ENCODE measurements at regions not wholly inside any gene's neighbourhood (a gene's known extent, or its start where the extent isn't known, plus 50 kb on each side); places are given as distances from the start of the nearest gene placed in this dataset.

DNA sequence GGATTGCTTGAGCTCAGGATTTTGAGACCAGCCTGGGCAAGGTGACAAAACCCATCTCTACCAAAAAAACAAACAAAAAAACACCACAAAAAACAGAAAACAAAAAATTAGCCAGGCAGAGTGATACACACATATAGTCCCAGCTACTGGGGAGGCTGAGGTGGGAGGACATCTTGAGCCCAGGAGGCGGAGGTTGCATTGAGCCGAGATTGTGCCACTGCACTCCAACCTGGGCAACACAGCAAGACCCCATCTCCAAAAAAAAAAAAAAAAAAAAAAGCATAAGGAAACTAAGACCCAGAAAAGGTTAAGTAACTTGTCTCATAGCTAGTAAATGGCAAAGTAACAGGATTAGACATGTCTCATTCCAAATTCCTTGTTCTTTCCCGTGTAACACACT lies 56.3 kb upstream of the PSMA6 start:
- TF ChIP-seq, protein P1, sequence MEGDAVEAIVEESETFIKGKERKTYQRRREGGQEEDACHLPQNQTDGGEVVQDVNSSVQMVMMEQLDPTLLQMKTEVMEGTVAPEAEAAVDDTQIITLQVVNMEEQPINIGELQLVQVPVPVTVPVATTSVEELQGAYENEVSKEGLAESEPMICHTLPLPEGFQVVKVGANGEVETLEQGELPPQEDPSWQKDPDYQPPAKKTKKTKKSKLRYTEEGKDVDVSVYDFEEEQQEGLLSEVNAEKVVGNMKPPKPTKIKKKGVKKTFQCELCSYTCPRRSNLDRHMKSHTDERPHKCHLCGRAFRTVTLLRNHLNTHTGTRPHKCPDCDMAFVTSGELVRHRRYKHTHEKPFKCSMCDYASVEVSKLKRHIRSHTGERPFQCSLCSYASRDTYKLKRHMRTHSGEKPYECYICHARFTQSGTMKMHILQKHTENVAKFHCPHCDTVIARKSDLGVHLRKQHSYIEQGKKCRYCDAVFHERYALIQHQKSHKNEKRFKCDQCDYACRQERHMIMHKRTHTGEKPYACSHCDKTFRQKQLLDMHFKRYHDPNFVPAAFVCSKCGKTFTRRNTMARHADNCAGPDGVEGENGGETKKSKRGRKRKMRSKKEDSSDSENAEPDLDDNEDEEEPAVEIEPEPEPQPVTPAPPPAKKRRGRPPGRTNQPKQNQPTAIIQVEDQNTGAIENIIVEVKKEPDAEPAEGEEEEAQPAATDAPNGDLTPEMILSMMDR (conservative IDR thresholded peaks at IDR 0.05; ENCODE audit: low read depth, low read length): no peak
- TF ChIP-seq EZH2 (IDR thresholded peaks at IDR 0.05; ENCODE audit: low read length, unreplicated experiment): no peak

Data from PC-3 (cell line).